ENCODE measurements at regions not wholly inside any gene's neighbourhood (a gene's known extent, or its start where the extent isn't known, plus 50 kb on each side); places are given as distances from the start of the nearest gene placed in this dataset.
A peak's percentile ranks its signal among the peaks of the same experiment; 100 is the strongest.

DNA sequence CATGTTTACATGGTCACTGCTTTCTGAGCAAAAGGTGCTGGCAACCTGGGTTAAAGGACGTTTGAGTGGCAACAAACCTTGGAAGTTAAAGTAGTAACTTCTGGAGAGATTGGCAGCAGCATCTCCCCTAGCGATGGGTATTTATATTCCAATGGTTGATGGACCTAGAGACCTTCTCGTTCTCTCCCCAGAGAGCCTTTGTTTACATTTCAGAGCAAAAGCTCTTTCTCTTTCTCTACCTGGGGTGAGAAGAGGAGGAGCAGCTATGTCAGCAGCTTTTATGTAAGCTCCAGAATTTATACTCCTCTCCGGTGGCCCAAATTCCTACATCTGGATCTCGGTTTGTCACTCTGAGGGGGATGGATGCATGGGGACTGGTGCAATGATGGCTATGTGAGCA is 213.7 kb upstream of the ARL4C start:
- H3K4me3 ChIP-seq (ENCODE audit: low read length), result no peak overlapping the region
- no peak overlapping the region for H2BK15ac ChIP-seq (replicated peaks; ENCODE audit: low read depth)
- H4K5ac ChIP-seq (ENCODE audit: low read length), result no peak overlapping the region
- WGBS (ENCODE audit: extremely low coverage, insufficient coverage, low lambda C conversion rate), result no CpG with 5 or more reads among the region's 5 CpGs
- H2BK5ac ChIP-seq (ENCODE audit: low read length), result no peak overlapping the region
- H3K4ac ChIP-seq (ENCODE audit: low read depth, low read length), result no peak overlapping the region
- DNase-seq, result no peak
- no peak overlapping the region for H4K8ac ChIP-seq (ENCODE audit: low read depth, low read length)
- H3K56ac ChIP-seq (ENCODE audit: low read length), result no peak overlapping the region
- H2BK120ac ChIP-seq (ENCODE audit: low read depth, low read length), result no peak overlapping the region
- peaks cover 7% of the 10 kb centered on the region for H3K4me1 ChIP-seq (ENCODE audit: control insufficient read depth, low read depth, low read length)
- no peaks in the 10 kb centered on the region for H3K27me3 ChIP-seq (ENCODE audit: insufficient read depth, low read length, poor library complexity)
- H3K4me2 ChIP-seq (ENCODE audit: low read length), result no peak overlapping the region
- H3K9ac ChIP-seq (ENCODE audit: low read length), result no peak overlapping the region
- H3K79me1 ChIP-seq (ENCODE audit: low read length), result no peaks in the 10 kb centered on the region
- H2AK5ac ChIP-seq (ENCODE audit: low read length), result no peak overlapping the region
- no peaks in the 10 kb centered on the region for H3K79me2 ChIP-seq (ENCODE audit: control insufficient read depth, insufficient read depth, low read length)
- H3K18ac ChIP-seq (ENCODE audit: low read length), result no peak overlapping the region
- H3K23ac ChIP-seq (ENCODE audit: low read length), result no peak overlapping the region
- H3K27ac ChIP-seq (ENCODE audit: low read depth, low read length), result no peak overlapping the region
- no peaks in the 10 kb centered on the region for H3K36me3 ChIP-seq (ENCODE audit: control insufficient read depth, insufficient read depth, low read length)

DNA sequence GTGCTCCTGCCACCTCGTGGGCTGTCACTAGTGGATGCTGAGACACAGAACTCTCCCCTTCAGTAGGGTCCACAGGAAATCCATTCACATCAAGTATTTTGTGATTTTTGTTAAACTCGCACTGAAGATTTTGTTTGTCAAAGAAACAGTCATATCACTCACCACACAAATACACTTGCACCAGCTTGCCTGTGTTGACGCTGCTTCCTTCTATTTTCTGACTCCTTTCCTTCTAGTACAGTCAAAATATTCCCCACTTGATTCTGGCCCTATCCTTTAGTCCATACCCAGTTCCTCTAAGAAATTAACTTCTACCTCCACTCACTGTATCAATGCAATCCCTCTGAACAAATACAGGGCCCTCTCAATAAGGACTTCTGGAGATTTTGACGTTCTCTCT is 213.2 kb upstream of the ARL4C start:
- WGBS (ENCODE audit: extremely low coverage, insufficient coverage, low lambda C conversion rate), result no CpG with 5 or more reads among the region's 4 CpGs
- Histone ChIP-seq H4K8ac (ENCODE audit: low read depth, low read length) (no peak overlapping the region), H2AK5ac (ENCODE audit: low read length) (no peak overlapping the region), H3K27ac (ENCODE audit: low read depth, low read length) (no peak overlapping the region), H3K23ac (ENCODE audit: low read length) (no peak overlapping the region), H2BK120ac (ENCODE audit: low read depth, low read length) (no peak overlapping the region), H2BK5ac (ENCODE audit: low read length) (no peak overlapping the region), H3K9ac (ENCODE audit: low read length) (no peak overlapping the region), H3K36me3 (ENCODE audit: control insufficient read depth, insufficient read depth, low read length) (no peaks in the 10 kb centered on the region), H3K18ac (ENCODE audit: low read length) (no peak overlapping the region), H2BK15ac (replicated peaks; ENCODE audit: low read depth) (no peak overlapping the region), H3K4ac (ENCODE audit: low read depth, low read length) (no peak overlapping the region), H4K5ac (ENCODE audit: low read length) (no peak overlapping the region), H3K56ac (ENCODE audit: low read length) (no peak overlapping the region), H3K79me1 (ENCODE audit: low read length) (no peaks in the 10 kb centered on the region), H3K27me3 (ENCODE audit: insufficient read depth, low read length, poor library complexity) (no peaks in the 10 kb centered on the region), H3K79me2 (ENCODE audit: control insufficient read depth, insufficient read depth, low read length) (no peaks in the 10 kb centered on the region), H3K4me3 (ENCODE audit: low read length) (no peak overlapping the region), H3K4me2 (ENCODE audit: low read length) (no peak overlapping the region), H3K4me1 (ENCODE audit: control insufficient read depth, low read depth, low read length) (peaks cover 7% of the 10 kb centered on the region)
- no peak for DNase-seq

DNA sequence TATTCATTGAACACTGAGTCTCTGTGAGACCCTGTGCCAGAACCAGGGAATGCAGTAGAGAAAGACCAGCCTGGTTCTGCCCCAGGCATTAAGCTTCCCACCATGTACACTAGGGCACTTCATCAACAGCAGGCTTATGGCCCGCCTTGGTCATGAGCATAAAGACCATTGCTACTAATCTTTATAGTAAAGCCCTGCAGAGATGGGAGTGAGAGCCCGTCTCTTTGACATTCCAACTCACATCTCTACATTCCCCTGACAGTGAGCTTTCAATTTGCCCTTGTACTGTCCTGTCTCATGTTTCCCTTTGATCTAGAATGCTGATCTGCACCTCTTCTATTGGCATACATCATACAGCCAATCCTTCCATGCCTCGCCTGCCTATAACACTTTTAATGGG is 211.8 kb upstream of the ARL4C start:
- Histone ChIP-seq H3K18ac (ENCODE audit: low read length) (no peak overlapping the region), H3K4me1 (ENCODE audit: control insufficient read depth, low read depth, low read length) (peaks cover 7% of the 10 kb centered on the region), H2BK15ac (replicated peaks; ENCODE audit: low read depth) (no peak overlapping the region), H3K36me3 (ENCODE audit: control insufficient read depth, insufficient read depth, low read length) (no peaks in the 10 kb centered on the region), H3K79me2 (ENCODE audit: control insufficient read depth, insufficient read depth, low read length) (no peaks in the 10 kb centered on the region), H3K23ac (ENCODE audit: low read length) (no peak overlapping the region), H3K56ac (ENCODE audit: low read length) (no peak overlapping the region), H3K27ac (ENCODE audit: low read depth, low read length) (no peak overlapping the region), H2BK120ac (ENCODE audit: low read depth, low read length) (no peak overlapping the region), H3K4ac (ENCODE audit: low read depth, low read length) (no peak overlapping the region), H2BK5ac (ENCODE audit: low read length) (no peak overlapping the region), H3K4me2 (ENCODE audit: low read length) (no peak overlapping the region), H2AK5ac (ENCODE audit: low read length) (peak overlapping the region; percentile 41), H4K8ac (ENCODE audit: low read depth, low read length) (no peak overlapping the region), H3K9ac (ENCODE audit: low read length) (no peak overlapping the region), H3K4me3 (ENCODE audit: low read length) (no peak overlapping the region), H3K79me1 (ENCODE audit: low read length) (no peaks in the 10 kb centered on the region), H4K5ac (ENCODE audit: low read length) (no peak overlapping the region), H3K27me3 (ENCODE audit: insufficient read depth, low read length, poor library complexity) (no peaks in the 10 kb centered on the region)
- no peak for DNase-seq
- WGBS (ENCODE audit: extremely low coverage, insufficient coverage, low lambda C conversion rate), result no CpG with 5 or more reads among the region's 3 CpGs

DNA sequence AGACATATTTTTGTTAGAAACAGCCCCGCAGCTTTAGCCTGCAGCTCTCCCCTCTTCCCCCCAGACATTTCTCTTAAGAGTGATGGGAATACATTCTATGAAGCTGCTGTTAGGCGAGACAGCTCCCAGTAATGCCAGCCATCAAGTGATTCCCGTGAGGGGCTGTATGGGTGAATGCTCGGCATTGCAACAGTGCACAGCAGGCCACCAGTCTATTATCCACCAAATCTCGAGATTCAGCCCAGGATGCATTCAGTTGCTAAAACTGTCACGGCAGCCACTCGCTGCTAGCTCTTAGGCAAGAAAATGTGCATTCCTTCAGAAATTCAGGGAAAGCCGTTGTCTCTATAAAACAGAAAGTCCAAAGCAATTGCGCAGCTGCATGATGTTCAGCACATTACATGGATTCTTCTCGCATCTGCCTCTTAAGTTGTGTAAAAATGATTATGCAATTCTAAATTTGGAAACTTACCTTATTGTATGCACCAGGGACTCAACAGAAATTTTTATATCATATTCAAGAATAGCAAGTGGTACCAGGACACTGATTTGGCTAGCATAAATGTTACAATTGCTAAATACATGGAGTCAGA is 211.3 kb upstream of the ARL4C start:
- H3K79me1 ChIP-seq (ENCODE audit: low read length), result no peaks in the 10 kb centered on the region
- no peaks in the 10 kb centered on the region for H3K79me2 ChIP-seq (ENCODE audit: control insufficient read depth, insufficient read depth, low read length)
- no peaks in the 10 kb centered on the region for H3K27me3 ChIP-seq (ENCODE audit: insufficient read depth, low read length, poor library complexity)
- no peak overlapping the region for H3K4me3 ChIP-seq (ENCODE audit: low read length)
- no peak overlapping the region for H3K18ac ChIP-seq (ENCODE audit: low read length)
- no peak overlapping the region for H4K5ac ChIP-seq (ENCODE audit: low read length)
- H3K27ac ChIP-seq (ENCODE audit: low read depth, low read length), result no peak overlapping the region
- no peak overlapping the region for H3K4me2 ChIP-seq (ENCODE audit: low read length)
- no peak overlapping the region for H3K4ac ChIP-seq (ENCODE audit: low read depth, low read length)
- DNase-seq, result no peak
- WGBS (ENCODE audit: extremely low coverage, insufficient coverage, low lambda C conversion rate), result no CpG with 5 or more reads among the region's 10 CpGs
- H2BK120ac ChIP-seq (ENCODE audit: low read depth, low read length), result no peak overlapping the region
- no peak overlapping the region for H3K9ac ChIP-seq (ENCODE audit: low read length)
- H3K56ac ChIP-seq (ENCODE audit: low read length), result no peak overlapping the region
- no peaks in the 10 kb centered on the region for H3K36me3 ChIP-seq (ENCODE audit: control insufficient read depth, insufficient read depth, low read length)
- H4K8ac ChIP-seq (ENCODE audit: low read depth, low read length), result no peak overlapping the region
- no peak overlapping the region for H2BK15ac ChIP-seq (replicated peaks; ENCODE audit: low read depth)
- H3K23ac ChIP-seq (ENCODE audit: low read length), result no peak overlapping the region
- peaks cover 7% of the 10 kb centered on the region for H3K4me1 ChIP-seq (ENCODE audit: control insufficient read depth, low read depth, low read length)
- no peak overlapping the region for H2AK5ac ChIP-seq (ENCODE audit: low read length)
- no peak overlapping the region for H2BK5ac ChIP-seq (ENCODE audit: low read length)

DNA sequence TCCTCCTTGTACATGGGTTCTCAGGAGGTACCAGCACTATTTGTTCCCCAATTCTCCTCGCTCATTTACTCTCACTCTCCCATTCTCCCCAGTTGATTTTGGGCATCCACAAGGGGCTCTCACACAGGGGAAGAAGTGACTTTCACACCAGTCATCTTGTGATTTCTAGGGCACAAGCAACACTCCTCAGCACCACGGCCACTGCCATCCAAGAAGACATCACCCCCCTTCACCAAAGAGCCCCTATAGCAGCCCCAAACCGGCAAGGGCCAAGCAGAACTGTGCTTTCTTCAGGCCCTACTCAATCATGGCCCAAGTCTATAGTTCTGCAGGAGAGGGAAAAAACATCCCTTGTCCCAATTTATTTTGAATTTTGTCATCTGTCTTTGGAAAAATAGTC is 209.2 kb upstream of the ARL4C start:
- Histone ChIP-seq H3K4me2 (ENCODE audit: low read length) (no peak overlapping the region), H3K27ac (ENCODE audit: low read depth, low read length) (no peak overlapping the region), H2BK120ac (ENCODE audit: low read depth, low read length) (no peak overlapping the region), H3K4me1 (ENCODE audit: control insufficient read depth, low read depth, low read length) (peaks cover 7% of the 10 kb centered on the region), H3K9ac (ENCODE audit: low read length) (no peak overlapping the region), H3K27me3 (ENCODE audit: insufficient read depth, low read length, poor library complexity) (no peaks in the 10 kb centered on the region), H2BK15ac (replicated peaks; ENCODE audit: low read depth) (no peak overlapping the region), H4K5ac (ENCODE audit: low read length) (no peak overlapping the region), H2AK5ac (ENCODE audit: low read length) (no peak overlapping the region), H3K23ac (ENCODE audit: low read length) (no peak overlapping the region), H3K79me2 (ENCODE audit: control insufficient read depth, insufficient read depth, low read length) (no peaks in the 10 kb centered on the region), H3K4me3 (ENCODE audit: low read length) (no peak overlapping the region), H3K18ac (ENCODE audit: low read length) (no peak overlapping the region), H3K36me3 (ENCODE audit: control insufficient read depth, insufficient read depth, low read length) (no peaks in the 10 kb centered on the region), H4K8ac (ENCODE audit: low read depth, low read length) (no peak overlapping the region), H3K56ac (ENCODE audit: low read length) (no peak overlapping the region), H3K79me1 (ENCODE audit: low read length) (no peaks in the 10 kb centered on the region), H3K4ac (ENCODE audit: low read depth, low read length) (no peak overlapping the region), H2BK5ac (ENCODE audit: low read length) (no peak overlapping the region)
- no peak for DNase-seq
- no CpG with 5 or more reads among the region's 3 CpGs for WGBS (ENCODE audit: extremely low coverage, insufficient coverage, low lambda C conversion rate)

DNA sequence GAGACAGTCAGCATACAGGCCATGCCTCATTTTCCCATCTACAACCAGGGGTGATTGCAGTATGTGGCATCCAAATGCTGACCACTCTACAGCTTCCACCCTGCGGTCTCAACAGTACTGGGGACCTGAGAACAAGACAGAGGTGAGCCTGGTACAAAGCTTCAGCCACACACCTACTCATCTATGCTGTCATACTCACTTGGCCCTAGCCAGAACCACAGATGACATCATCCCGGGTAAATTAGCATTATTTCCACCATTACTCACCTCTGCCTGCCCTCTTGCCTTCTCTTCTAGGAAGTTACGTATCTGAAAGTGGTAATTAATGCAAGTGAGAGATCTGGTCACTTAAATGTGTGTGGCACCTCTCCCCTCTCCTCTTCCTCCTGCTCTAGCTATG is 208.2 kb upstream of the ARL4C start:
- H3K79me1 ChIP-seq (ENCODE audit: low read length), result no peaks in the 10 kb centered on the region
- no peaks in the 10 kb centered on the region for H3K79me2 ChIP-seq (ENCODE audit: control insufficient read depth, insufficient read depth, low read length)
- no peak overlapping the region for H3K4me2 ChIP-seq (ENCODE audit: low read length)
- H2AK5ac ChIP-seq (ENCODE audit: low read length), result no peak overlapping the region
- no peak overlapping the region for H3K4me3 ChIP-seq (ENCODE audit: low read length)
- WGBS (ENCODE audit: extremely low coverage, insufficient coverage, low lambda C conversion rate), result no CpG with 5 or more reads among the region's 3 CpGs
- no peak overlapping the region for H3K27ac ChIP-seq (ENCODE audit: low read depth, low read length)
- no peak overlapping the region for H4K8ac ChIP-seq (ENCODE audit: low read depth, low read length)
- H4K5ac ChIP-seq (ENCODE audit: low read length), result no peak overlapping the region
- H3K4me1 ChIP-seq (ENCODE audit: control insufficient read depth, low read depth, low read length), result peaks cover 1% of the 10 kb centered on the region
- no peaks in the 10 kb centered on the region for H3K27me3 ChIP-seq (ENCODE audit: insufficient read depth, low read length, poor library complexity)
- no peaks in the 10 kb centered on the region for H3K36me3 ChIP-seq (ENCODE audit: control insufficient read depth, insufficient read depth, low read length)
- no peak overlapping the region for H3K4ac ChIP-seq (ENCODE audit: low read depth, low read length)
- peak; percentile 73 for DNase-seq
- H3K23ac ChIP-seq (ENCODE audit: low read length), result no peak overlapping the region
- no peak overlapping the region for H2BK5ac ChIP-seq (ENCODE audit: low read length)
- H2BK120ac ChIP-seq (ENCODE audit: low read depth, low read length), result no peak overlapping the region
- H3K18ac ChIP-seq (ENCODE audit: low read length), result no peak overlapping the region
- no peak overlapping the region for H3K56ac ChIP-seq (ENCODE audit: low read length)
- no peak overlapping the region for H3K9ac ChIP-seq (ENCODE audit: low read length)
- H2BK15ac ChIP-seq (replicated peaks; ENCODE audit: low read depth), result no peak overlapping the region

Data from mesendoderm (in vitro differentiated cells).